Caco-2 (cell line): ENCODE measurements at regions not wholly inside any gene's neighbourhood (a gene's known extent, or its start where the extent isn't known, plus 50 kb on each side); places are given as distances from the start of the nearest gene placed in this dataset.

Source experiments
- BruUV-seq: library from RNA; stranded (reverse); fragments of 400-500 nt; replicated peaks from 2 replicates; lab custom pipeline; 2021; lab: Mats Ljungman, UMichigan
- CTCF ChIA-PET: fragments of 300-600 bp; sonication (Branson Sonifier 250); formaldehyde crosslinking; loops from one replicate; lab custom pipeline; 2022; ENCODE audit warnings: antibody characterized with exemption; lab: Charles Lee
- POLR2A ChIA-PET: fragments of 300-600 bp; sonication (Branson Sonifier 250); formaldehyde crosslinking; loops from one replicate; lab custom pipeline; 2022; ENCODE audit warnings: antibody characterized with exemption; lab: Charles Lee
- DNase-seq, 2 experiments: peaks; one replicate each; pipeline versions ENCODE4 v3.0.0 to v3.0.0-alpha.2; 2020 to 2022
- H3K27me3 ChIP-seq: replicated peaks from 2 replicates; pipeline ENCODE4 v1.6.0; 2011; ENCODE audit warnings: low read length; ENCODE audit not compliant: control insufficient read depth, insufficient read depth
- H3K36me3 ChIP-seq: 2 replicates; pipeline ENCODE4 v1.5.1; 2011; ENCODE audit warnings: low read length; ENCODE audit not compliant: control insufficient read depth, insufficient read depth
- H3K4me1 ChIP-seq: fragments of 250-450 bp; sonication (Bioruptor Pico); 2 replicates; pipeline ENCODE4 v1.5.1; 2020; ENCODE audit warnings: mild to moderate bottlenecking
- H3K4me3 ChIP-seq: 2 replicates; pipeline ENCODE4 v1.5.1; 2011; ENCODE audit warnings: low read depth, mild to moderate bottlenecking, control low read depth, low read length
- H3K9me3 ChIP-seq: fragments of 250-450 bp; sonication (Bioruptor Pico); 2 replicates; pipeline ENCODE4 v1.5.1; 2020; ENCODE audit warnings: mild to moderate bottlenecking, moderate library complexity
- H3K27ac Mint-ChIP-seq: one replicate; pipeline ENCODE4 v1.8.0; 2022; ENCODE audit warnings: mixed read lengths; ENCODE audit not compliant: unreplicated experiment
- H3K27me3 Mint-ChIP-seq: one replicate; pipeline ENCODE4 v1.8.0; 2022; ENCODE audit warnings: mixed read lengths; ENCODE audit not compliant: insufficient read depth, unreplicated experiment
- H3K36me3 Mint-ChIP-seq: one replicate; pipeline ENCODE4 v1.8.0; 2022; ENCODE audit warnings: mild to moderate bottlenecking, mixed read lengths; ENCODE audit not compliant: insufficient read depth, unreplicated experiment
- H3K4me1 Mint-ChIP-seq: one replicate; pipeline ENCODE4 v1.8.0; 2022; ENCODE audit warnings: low read depth, mixed read lengths; ENCODE audit not compliant: unreplicated experiment
- H3K4me3 Mint-ChIP-seq: one replicate; pipeline ENCODE4 v1.8.0; 2022; ENCODE audit warnings: mild to moderate bottlenecking, moderate library complexity, mixed read lengths; ENCODE audit not compliant: unreplicated experiment
- H3K9me3 Mint-ChIP-seq: one replicate; pipeline ENCODE4 v1.8.0; 2022; ENCODE audit warnings: mixed read lengths; ENCODE audit not compliant: unreplicated experiment
- intact Hi-C: fragments of 100-400 bp; cut with micrococcal nuclease; formaldehyde crosslinking; loops from one replicate; pipeline ENCODE4 v1.10.0; 2022; ENCODE audit not compliant: unreplicated experiment
- TF ChIP-seq, protein P1 (sequence below), 2 experiments: fragments of 200-600 bp in 1 of 2; IDR thresholded peaks; 1 replicate in 1 of 2; 2 replicates in 1 of 2; pipeline versions ENCODE4 v1.5.1 to v1.8.0; 2011 to 2022; ENCODE audit warnings: antibody characterized with exemption in 1 of 2, control low read depth in 1 of 2, inconsistent platforms in 1 of 2, low read depth in 1 of 2, low read length in 1 of 2, mild to moderate bottlenecking in 1 of 2, moderate library complexity in 1 of 2; ENCODE audit not compliant: insufficient read depth in 1 of 2, severe bottlenecking in 1 of 2, unreplicated experiment in 1 of 2

- Histone ChIP-seq H3K36me3 (peaks cover 6% of the 10 kb centered on the region; the same call in 1 of the 2 replicates), H3K9me3 (no peaks in the 10 kb centered on the region), H3K4me1 (peaks cover 19% of the 10 kb centered on the region), H3K27me3 (no peaks in the 10 kb centered on the region), H3K4me3 (no peak overlapping the region)
- intact Hi-C loops: no loop called here
- Mint-ChIP-seq H3K27ac (no peak overlapping the region), H3K9me3 (no peaks in the 10 kb centered on the region), H3K36me3 (peaks cover 81% of the 10 kb centered on the region), H3K4me3 (no peak overlapping the region), H3K4me1 (peaks cover 8% of the 10 kb centered on the region), H3K27me3 (no peaks in the 10 kb centered on the region)
- peak in 1 of 2 experiments; percentile 29 for DNase-seq
- ChIA-PET CTCF (no interaction called here), POLR2A (no interaction called here)
- TF ChIP-seq, protein P1, sequence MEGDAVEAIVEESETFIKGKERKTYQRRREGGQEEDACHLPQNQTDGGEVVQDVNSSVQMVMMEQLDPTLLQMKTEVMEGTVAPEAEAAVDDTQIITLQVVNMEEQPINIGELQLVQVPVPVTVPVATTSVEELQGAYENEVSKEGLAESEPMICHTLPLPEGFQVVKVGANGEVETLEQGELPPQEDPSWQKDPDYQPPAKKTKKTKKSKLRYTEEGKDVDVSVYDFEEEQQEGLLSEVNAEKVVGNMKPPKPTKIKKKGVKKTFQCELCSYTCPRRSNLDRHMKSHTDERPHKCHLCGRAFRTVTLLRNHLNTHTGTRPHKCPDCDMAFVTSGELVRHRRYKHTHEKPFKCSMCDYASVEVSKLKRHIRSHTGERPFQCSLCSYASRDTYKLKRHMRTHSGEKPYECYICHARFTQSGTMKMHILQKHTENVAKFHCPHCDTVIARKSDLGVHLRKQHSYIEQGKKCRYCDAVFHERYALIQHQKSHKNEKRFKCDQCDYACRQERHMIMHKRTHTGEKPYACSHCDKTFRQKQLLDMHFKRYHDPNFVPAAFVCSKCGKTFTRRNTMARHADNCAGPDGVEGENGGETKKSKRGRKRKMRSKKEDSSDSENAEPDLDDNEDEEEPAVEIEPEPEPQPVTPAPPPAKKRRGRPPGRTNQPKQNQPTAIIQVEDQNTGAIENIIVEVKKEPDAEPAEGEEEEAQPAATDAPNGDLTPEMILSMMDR (IDR thresholded peaks at IDR 0.05; ENCODE audit: insufficient read depth in 1 of 2, low read depth in 1 of 2, low read length in 1 of 2, severe bottlenecking in 1 of 2, unreplicated experiment in 1 of 2): no peak
- BruUV-seq: no TSS peak
Observed at GRCh38 chr11:71190551-71190950, 61.8 kb downstream of the SHANK2 start.

DNA sequence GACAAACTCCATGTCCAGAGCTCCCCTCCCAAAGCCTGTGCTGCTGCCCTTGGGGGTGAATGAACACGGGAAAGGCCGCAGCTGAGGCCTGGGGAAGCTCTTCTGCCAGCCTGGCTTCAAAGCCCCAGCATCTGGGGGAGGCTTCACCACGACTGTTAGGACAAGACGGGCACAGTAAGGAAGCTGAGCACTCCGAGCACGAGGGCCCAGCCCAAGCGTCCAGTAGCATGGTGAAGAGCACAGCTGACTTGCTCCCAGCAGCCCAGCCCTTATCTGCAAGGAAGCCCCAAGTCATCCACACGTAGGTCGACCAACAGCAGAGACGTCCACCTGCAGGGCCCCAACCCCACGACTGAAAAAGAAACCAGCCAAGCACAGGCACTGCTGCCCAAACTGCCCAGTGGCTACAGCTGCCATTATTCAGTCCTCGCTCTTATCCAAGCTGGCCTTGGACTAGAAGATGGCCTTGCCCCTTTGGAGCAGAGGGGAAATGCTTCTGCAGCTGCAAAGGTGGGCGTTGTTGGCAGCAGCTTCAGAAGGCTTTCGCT is 62.5 kb downstream of the SHANK2 start:
- peaks cover 6% of the 10 kb centered on the region; the same call in 1 of the 2 replicates for H3K36me3 ChIP-seq
- DNase-seq: peak in 1 of 2 experiments; percentile 33
- no peaks in the 10 kb centered on the region for H3K9me3 ChIP-seq
- Mint-ChIP-seq H3K4me3 (no peak overlapping the region), H3K4me1 (peaks cover 8% of the 10 kb centered on the region), H3K27ac (no peak overlapping the region), H3K36me3 (peaks cover 86% of the 10 kb centered on the region), H3K9me3 (no peaks in the 10 kb centered on the region), H3K27me3 (no peaks in the 10 kb centered on the region)
- ChIA-PET CTCF (no interaction called here), POLR2A (no interaction called here)
- intact Hi-C loops: no loop called here
- H3K4me3 ChIP-seq: no peak overlapping the region
- peaks cover 13% of the 10 kb centered on the region for H3K4me1 ChIP-seq
- no TSS peak for BruUV-seq
- TF ChIP-seq, protein P1 (IDR thresholded peaks at IDR 0.05; ENCODE audit: insufficient read depth in 1 of 2, low read depth in 1 of 2, low read length in 1 of 2, severe bottlenecking in 1 of 2, unreplicated experiment in 1 of 2): no peak
- no peaks in the 10 kb centered on the region for H3K27me3 ChIP-seq

DNA sequence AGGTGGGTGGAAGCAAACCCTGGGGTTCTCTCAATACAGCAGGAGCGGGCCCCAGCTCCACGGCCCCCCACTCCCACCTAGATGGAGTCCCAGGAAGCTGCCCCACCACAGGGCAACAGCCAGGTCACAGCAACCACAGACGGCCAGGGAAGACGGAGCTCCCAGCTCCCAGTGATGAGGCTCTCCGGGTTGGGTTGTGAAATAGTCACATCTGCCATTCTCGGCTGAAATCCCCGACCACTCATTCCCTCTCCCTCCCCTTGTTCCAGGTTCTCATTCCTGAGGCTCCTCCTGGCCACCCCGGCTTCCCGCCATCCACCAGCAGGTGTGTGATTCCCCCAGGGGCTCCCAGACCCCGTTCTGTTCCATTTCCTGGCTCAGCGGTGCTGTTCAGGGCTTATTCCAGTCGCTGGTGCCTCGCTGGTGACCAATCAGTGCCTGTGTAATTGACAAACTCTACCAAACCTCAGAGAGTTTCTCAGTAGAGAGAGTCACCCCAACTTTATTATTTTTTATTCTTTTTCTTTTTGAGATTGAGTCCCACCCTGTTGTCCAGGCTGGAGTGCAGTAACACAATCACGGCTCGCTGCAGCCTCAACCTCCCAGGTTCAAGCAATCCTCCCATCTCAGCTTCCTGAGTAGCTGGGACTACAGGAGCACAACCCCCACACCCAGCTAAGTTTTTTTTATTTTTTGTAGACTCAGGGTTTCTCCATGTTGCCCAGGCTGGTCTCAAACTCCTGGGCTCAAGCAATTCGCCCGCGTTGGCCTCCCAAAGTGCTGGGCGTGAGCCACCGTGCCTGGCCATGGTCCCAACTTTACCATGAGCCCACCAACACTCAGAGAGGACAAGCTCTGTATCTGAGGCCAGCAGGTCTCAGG is 63.2 kb downstream of the SHANK2 start:
- peak in 1 of 2 experiments; percentile 26 for DNase-seq
- Histone ChIP-seq H3K27me3 (no peaks in the 10 kb centered on the region), H3K36me3 (peaks cover 6% of the 10 kb centered on the region; the same call in 1 of the 2 replicates), H3K4me3 (no peak overlapping the region), H3K9me3 (no peaks in the 10 kb centered on the region), H3K4me1 (peaks cover 8% of the 10 kb centered on the region)
- Mint-ChIP-seq H3K4me3 (no peak overlapping the region), H3K9me3 (no peaks in the 10 kb centered on the region), H3K27ac (peak overlapping the region; percentile 32), H3K27me3 (no peaks in the 10 kb centered on the region), H3K36me3 (peaks cover 90% of the 10 kb centered on the region), H3K4me1 (peaks cover 8% of the 10 kb centered on the region)
- POLR2A ChIA-PET: no interaction called here
- intact Hi-C loops: no loop called here
- TF ChIP-seq, protein P1 (IDR thresholded peaks at IDR 0.05; ENCODE audit: insufficient read depth in 1 of 2, low read depth in 1 of 2, low read length in 1 of 2, severe bottlenecking in 1 of 2, unreplicated experiment in 1 of 2): no peak
- CTCF ChIA-PET: no interaction called here
- no TSS peak for BruUV-seq
